NT2/D1 (cell line): ENCODE measurements at regions not wholly inside any gene's neighbourhood (a gene's known extent, or its start where the extent isn't known, plus 50 kb on each side); places are given as distances from the start of the nearest gene placed in this dataset.
A peak's percentile ranks its signal among the peaks of the same experiment; 100 is the strongest.

Experiments
- DNase-seq: peaks from one replicate; pipeline ENCODE4 v3.0.0-alpha.2; 2011; ENCODE audit warnings: low read depth, low spot score
- H3K27me3 ChIP-seq: 2 replicates; pipeline ENCODE4 v1.6.0; 2011; ENCODE audit warnings: mild to moderate bottlenecking; ENCODE audit not compliant: insufficient read length, insufficient read depth
- H3K36me3 ChIP-seq: 2 replicates; pipeline ENCODE4 v1.6.1; 2011; ENCODE audit warnings: mild to moderate bottlenecking, low read length, mixed read lengths; ENCODE audit not compliant: insufficient read depth, insufficient read length
- H3K4me1 ChIP-seq: 2 replicates; pipeline ENCODE4 v1.5.1; 2011; ENCODE audit not compliant: insufficient read depth, insufficient read length
- H3K4me3 ChIP-seq: 2 replicates; pipeline ENCODE4 v1.5.1; 2011; ENCODE audit warnings: low read depth; ENCODE audit not compliant: insufficient read length
- H3K9ac ChIP-seq: 2 replicates; pipeline ENCODE4 v1.6.0; 2011; ENCODE audit warnings: low read depth; ENCODE audit not compliant: insufficient read length
- H3K9me3 ChIP-seq: 2 replicates; pipeline ENCODE4 v1.5.1; 2011; ENCODE audit warnings: mild to moderate bottlenecking, low read length; ENCODE audit not compliant: insufficient read depth
- SUZ12 ChIP-seq: IDR thresholded peaks from 2 replicates; pipeline ENCODE4 v1.6.1; 2011; ENCODE audit not compliant: insufficient read length, insufficient read depth; ENCODE audit errors: extremely low read depth
- YY1 ChIP-seq: IDR thresholded peaks from 2 replicates; pipeline ENCODE4 v1.6.1; 2011; ENCODE audit not compliant: insufficient read length, insufficient read depth
- ZNF274 ChIP-seq: IDR thresholded peaks from 2 replicates; pipeline ENCODE4 v1.6.1; 2011; ENCODE audit warnings: mild to moderate bottlenecking, low read depth, low read length

DNA sequence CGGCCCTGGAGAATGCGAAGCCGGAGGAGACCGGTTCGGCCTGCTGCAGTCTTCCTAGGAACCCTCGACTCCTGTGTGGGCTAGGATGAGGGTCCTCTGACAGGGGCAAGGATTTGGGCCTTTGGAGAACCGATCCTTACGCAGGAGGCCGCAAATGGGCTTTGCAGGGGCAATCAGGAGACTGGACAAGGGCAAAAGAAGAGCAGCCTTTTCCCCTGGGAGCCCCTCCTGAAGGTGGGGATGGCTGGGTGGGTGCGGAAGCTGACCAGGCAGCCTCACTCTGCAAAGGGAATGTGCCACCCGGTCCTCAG, 111.7 kb downstream of the NAV1 start:
- TF ChIP-seq YY1 (no peak), SUZ12 (no peak)
- Histone ChIP-seq H3K9me3 (no peaks in the 10 kb centered on the region), H3K9ac (peak overlapping the region; percentile 92), H3K4me1 (peaks cover 27% of the 10 kb centered on the region), H3K4me3 (peak overlapping the region; percentile 78), H3K36me3 (no peaks in the 10 kb centered on the region), H3K27me3 (peaks cover 43% of the 10 kb centered on the region)
- no peak for DNase-seq

DNA sequence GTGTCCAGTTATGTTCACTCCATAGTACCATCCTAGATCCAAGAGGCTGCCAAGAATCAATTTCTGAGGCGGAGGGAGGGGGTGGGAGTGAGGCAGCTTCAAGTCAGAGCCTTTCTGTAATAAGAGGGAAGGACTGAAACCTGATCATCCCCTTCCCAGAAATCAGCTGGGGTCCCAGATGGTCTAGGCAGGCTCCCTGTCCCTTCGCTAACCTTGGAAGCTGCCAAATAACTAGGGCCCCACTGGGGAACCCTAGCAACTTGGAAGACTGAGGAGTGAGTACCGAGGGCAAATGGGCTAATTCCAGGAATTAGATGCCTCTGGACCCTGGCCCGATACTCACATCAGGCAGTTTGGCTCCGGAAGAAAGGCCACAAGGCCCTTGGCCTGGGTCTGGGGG, 113.3 kb downstream of the NAV1 start:
- H3K36me3 ChIP-seq, result no peaks in the 10 kb centered on the region
- no peaks in the 10 kb centered on the region for H3K9me3 ChIP-seq
- peaks cover 24% of the 10 kb centered on the region for H3K4me1 ChIP-seq
- H3K4me3 ChIP-seq, result no peak overlapping the region
- TF ChIP-seq YY1 (no peak), ZNF274 (no peak), SUZ12 (no peak)
- no peak for DNase-seq
- peaks cover 27% of the 10 kb centered on the region for H3K27me3 ChIP-seq
- H3K9ac ChIP-seq, result no peak overlapping the region

DNA sequence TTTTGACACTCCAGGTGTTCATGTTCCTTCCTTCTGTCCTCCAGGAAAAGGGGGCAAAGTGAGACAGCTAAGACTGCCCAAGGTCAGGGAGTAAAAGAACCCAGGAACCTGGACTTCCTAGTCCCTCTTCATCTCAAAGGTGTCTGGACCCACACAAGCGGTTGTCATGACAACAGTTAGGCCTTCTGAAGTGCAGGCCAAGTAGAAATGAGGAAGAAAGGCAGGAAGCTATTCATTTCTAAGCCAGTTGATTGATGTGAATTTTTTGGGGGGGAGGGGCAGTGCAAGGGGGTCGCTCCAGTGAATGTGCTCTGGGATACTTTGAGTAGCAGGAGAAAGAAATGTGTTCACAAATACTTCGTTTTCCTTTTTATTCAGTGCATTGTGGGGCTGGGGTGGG, 114.3 kb downstream of the NAV1 start:
- Histone ChIP-seq H3K36me3 (no peaks in the 10 kb centered on the region), H3K4me1 (peaks cover 20% of the 10 kb centered on the region)

DNA sequence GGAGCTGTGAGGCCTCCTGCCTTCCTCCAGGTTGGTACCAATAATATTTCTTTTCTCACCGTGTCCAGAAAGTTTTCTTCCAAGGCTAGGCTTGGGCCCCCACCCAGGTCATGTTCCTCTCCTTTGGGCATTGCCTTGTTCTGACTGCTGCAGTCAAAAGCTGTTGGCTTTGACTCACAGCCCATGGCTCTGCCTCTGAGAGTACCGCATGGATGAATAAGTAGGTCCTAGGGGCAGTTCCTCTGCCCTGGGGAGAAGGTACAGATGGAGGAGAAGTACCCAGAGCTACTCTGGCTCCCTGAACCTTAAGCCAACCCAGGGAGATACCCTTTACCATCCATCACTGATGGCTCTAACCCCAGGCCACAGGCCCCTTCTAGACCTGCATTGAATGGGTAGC, 115.0 kb downstream of the NAV1 start:
- H3K9me3 ChIP-seq, result no peaks in the 10 kb centered on the region
- no peak overlapping the region for H3K4me3 ChIP-seq
- no peak overlapping the region for H3K9ac ChIP-seq
- no peak for DNase-seq
- TF ChIP-seq YY1, result no peak
- no peak for TF ChIP-seq SUZ12
- no peak for TF ChIP-seq ZNF274
- peaks cover 15% of the 10 kb centered on the region for H3K27me3 ChIP-seq
- peaks cover 20% of the 10 kb centered on the region for H3K4me1 ChIP-seq
- no peaks in the 10 kb centered on the region for H3K36me3 ChIP-seq

More for the DNA sequence above, 114.3 kb downstream of the NAV1 start:
- Histone ChIP-seq H3K9ac (no peak overlapping the region), H3K4me3 (no peak overlapping the region), H3K9me3 (no peaks in the 10 kb centered on the region), H3K27me3 (peaks cover 19% of the 10 kb centered on the region)
- DNase-seq, result no peak
- no peak for TF ChIP-seq SUZ12

DNA sequence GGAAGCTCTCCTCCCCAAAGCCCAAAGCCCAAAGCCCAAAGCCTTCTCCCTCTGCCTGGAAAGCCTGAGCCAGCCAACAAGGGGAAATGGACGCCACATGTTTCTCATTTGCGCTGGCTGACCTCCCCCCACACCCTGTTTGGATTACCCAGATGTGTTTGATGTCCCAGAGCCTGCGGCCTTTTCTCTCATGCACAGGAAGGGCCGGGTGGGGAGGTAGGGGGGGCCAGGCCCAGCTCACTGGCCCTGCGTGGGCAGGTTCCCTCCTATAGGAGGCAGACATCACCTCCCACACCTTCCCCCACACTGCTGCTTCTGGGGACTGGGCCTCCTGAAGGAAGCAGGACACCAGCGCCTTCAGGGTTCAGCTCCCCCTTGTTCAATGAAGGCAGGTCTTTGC, 116.3 kb downstream of the NAV1 start:
- no peak for DNase-seq
- no peaks in the 10 kb centered on the region for H3K36me3 ChIP-seq
- H3K4me3 ChIP-seq, result no peak overlapping the region

DNA sequence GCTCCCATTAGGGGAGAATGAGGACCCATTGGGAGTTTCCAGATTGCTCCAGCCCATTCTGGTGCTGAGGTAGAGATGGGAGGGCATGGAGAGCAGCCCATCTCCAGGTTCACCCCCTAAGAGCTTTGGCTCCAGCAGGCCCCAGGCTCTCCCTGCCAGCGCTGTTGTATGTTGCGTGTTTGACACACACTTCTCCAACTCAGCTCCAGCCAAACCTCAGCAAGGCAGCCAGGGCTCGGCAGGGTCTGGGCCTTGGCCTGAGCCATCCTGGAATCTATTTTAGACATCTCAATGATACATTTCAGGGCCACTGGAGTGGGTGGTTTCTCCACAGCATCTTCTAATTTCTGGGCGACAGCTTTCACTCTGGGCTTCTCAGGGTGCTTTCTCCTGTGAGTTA, 117.0 kb downstream of the NAV1 start:
- Histone ChIP-seq H3K4me3 (no peak overlapping the region), H3K27me3 (peaks cover 3% of the 10 kb centered on the region), H3K4me1 (peaks cover 14% of the 10 kb centered on the region), H3K9ac (no peak overlapping the region), H3K36me3 (no peaks in the 10 kb centered on the region), H3K9me3 (no peaks in the 10 kb centered on the region)
- TF ChIP-seq SUZ12 (no peak), YY1 (no peak), ZNF274 (no peak)
- DNase-seq, result no peak

More for the DNA sequence above, 116.3 kb downstream of the NAV1 start:
- TF ChIP-seq ZNF274 (no peak), SUZ12 (no peak), YY1 (no peak)
- H3K9me3 ChIP-seq, result no peaks in the 10 kb centered on the region
- H3K9ac ChIP-seq, result no peak overlapping the region
- peaks cover 3% of the 10 kb centered on the region for H3K27me3 ChIP-seq
- peaks cover 18% of the 10 kb centered on the region for H3K4me1 ChIP-seq

DNA sequence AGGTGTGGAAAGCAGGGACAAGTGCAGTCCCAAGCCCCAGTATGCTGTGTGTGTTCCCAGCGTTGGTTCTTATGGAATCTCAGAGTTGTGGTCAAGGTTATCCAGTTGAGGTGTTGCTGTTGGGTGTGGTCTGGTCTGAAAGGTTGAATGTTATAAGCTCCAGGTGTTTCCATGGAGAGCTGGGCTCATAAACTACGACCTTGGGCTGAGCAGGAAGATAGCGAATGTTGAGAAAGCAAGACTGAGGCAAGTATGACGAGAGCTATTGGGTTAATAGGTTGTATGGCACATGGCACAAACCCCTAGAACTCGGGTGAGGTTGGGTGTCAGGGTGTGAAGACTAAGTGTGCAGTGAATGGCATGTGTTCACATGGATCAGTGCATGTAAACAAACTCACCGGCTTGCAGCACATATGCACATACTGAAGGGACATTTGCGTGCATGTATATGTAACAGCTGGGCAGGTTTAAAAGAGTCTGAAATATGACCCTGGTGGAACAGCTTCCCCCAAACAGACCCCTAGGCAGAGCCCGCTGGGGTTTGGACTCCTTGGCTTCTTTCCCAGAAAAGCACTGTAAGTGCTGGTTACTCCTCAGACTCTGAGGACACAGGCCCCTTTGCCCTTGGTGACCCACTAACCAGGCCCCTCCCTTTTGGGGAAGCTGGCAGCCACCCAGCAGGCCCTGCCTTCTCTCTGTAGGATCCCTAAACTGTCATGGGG, 117.5 kb downstream of the NAV1 start:
- Histone ChIP-seq H3K27me3 (peaks cover 2% of the 10 kb centered on the region), H3K4me3 (no peak overlapping the region), H3K9me3 (no peaks in the 10 kb centered on the region), H3K4me1 (peaks cover 13% of the 10 kb centered on the region), H3K36me3 (no peaks in the 10 kb centered on the region), H3K9ac (no peak overlapping the region)
- TF ChIP-seq SUZ12 (no peak), YY1 (no peak), ZNF274 (no peak)
- no peak for DNase-seq

DNA sequence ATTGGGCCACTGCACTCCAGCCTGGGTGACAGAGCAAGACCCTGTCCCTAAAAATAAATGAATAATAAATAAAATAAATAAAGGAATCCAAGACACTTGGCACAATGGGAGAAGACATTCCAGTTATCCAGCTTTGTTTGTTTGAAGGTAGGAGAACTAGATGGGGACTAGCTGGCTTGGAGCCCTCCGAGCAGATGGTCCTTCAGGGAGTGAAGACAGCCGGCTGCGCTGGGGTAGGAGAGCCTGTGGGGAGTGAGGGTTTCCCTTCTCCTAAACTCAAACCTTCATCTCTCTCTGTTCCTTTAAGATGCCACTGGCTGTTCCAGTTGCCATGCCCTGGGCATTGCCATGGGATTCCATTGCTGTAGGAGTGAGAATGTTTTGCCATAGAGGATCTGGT, 120.6 kb downstream of the NAV1 start:
- no peak overlapping the region for H3K9ac ChIP-seq
- no peak for DNase-seq
- no peaks in the 10 kb centered on the region for H3K27me3 ChIP-seq
- H3K4me1 ChIP-seq, result peaks cover 14% of the 10 kb centered on the region
- H3K4me3 ChIP-seq, result no peak overlapping the region
- no peaks in the 10 kb centered on the region for H3K36me3 ChIP-seq
- H3K9me3 ChIP-seq, result no peaks in the 10 kb centered on the region
- TF ChIP-seq ZNF274, result no peak
- TF ChIP-seq YY1, result no peak
- TF ChIP-seq SUZ12, result no peak
